Peyer's patch (tissue), 4 donors: ENCODE measurements at regions not wholly inside any gene's neighbourhood (a gene's known extent, or its start where the extent isn't known, plus 50 kb on each side); places are given as distances from the start of the nearest gene placed in this dataset.

Experiments used
- POLR2A ChIP-seq, 2 donors: fragments of 450-650 bp; IDR thresholded peaks; one replicate each; pipeline ENCODE4 v1.5.1; 2017; ENCODE audit warnings: antibody characterized with exemption in 2 of 2, mild to moderate bottlenecking in 2 of 2, moderate library complexity in 2 of 2
- TF ChIP-seq, protein P1 (sequence below), 6 experiments: fragments of 450-650 bp in 4 of 6; fragments of 200-600 bp in 2 of 6; sonication (generic) in 1 of 6; IDR thresholded peaks; one replicate each; pipeline ENCODE4 v1.5.1; 2017 to 2019; ENCODE audit warnings: antibody characterized with exemption in 6 of 6, mild to moderate bottlenecking in 3 of 6, moderate library complexity in 1 of 6

DNA sequence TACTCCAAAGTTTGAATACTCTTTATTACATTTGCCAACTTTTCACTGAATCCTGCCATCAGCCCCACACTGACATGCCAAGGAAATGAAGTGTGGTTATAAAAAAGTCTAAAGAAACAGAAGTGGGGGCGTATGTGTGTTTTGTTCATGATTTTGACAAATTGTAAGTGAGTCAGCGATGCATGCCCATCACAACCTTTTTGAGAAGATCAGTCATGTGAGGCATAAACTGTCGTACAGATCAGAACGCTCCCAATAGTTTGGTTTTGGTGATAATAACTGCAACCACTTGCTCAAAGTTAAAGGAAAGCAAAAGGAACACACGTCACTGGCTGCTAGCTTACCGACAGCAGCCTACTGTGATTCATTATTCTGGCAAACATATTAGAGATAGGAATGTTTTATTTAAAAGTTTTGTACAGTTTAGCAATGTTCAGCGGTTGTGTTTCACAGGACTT is 95.6 kb downstream of the RGS2 start:
- TF ChIP-seq, protein P1, sequence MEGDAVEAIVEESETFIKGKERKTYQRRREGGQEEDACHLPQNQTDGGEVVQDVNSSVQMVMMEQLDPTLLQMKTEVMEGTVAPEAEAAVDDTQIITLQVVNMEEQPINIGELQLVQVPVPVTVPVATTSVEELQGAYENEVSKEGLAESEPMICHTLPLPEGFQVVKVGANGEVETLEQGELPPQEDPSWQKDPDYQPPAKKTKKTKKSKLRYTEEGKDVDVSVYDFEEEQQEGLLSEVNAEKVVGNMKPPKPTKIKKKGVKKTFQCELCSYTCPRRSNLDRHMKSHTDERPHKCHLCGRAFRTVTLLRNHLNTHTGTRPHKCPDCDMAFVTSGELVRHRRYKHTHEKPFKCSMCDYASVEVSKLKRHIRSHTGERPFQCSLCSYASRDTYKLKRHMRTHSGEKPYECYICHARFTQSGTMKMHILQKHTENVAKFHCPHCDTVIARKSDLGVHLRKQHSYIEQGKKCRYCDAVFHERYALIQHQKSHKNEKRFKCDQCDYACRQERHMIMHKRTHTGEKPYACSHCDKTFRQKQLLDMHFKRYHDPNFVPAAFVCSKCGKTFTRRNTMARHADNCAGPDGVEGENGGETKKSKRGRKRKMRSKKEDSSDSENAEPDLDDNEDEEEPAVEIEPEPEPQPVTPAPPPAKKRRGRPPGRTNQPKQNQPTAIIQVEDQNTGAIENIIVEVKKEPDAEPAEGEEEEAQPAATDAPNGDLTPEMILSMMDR (IDR thresholded peaks at IDR 0.05), result no peak
- no peak for TF ChIP-seq POLR2A (IDR thresholded peaks at IDR 0.05)
